Adrenal gland (tissue), 5 donors: ENCODE measurements at regions not wholly inside any gene's neighbourhood (a gene's known extent, or its start where the extent isn't known, plus 50 kb on each side); places are given as distances from the start of the nearest gene placed in this dataset.

Experiments
- POLR2A ChIP-seq, 2 donors: fragments of 450-650 bp; IDR thresholded peaks; one replicate each; pipeline ENCODE4 v1.6.1; 2017; ENCODE audit warnings: antibody characterized with exemption in 2 of 2, mild to moderate bottlenecking in 2 of 2, moderate library complexity in 1 of 2
- TF ChIP-seq, protein P1 (sequence below), 6 experiments: fragments of 450-650 bp in 4 of 6; fragments of 200-600 bp in 2 of 6; sonication (generic) in 1 of 6; IDR thresholded peaks; 1 replicate in 5 of 6; 2 replicates in 1 of 6; pipeline versions ENCODE4 v1.5.1 to v1.8.0; 2016 to 2021; ENCODE audit warnings: antibody characterized with exemption in 6 of 6, mild to moderate bottlenecking in 2 of 6, moderate library complexity in 1 of 6
- donor health status: DM: no; HTN: no; CAD: no.

DNA sequence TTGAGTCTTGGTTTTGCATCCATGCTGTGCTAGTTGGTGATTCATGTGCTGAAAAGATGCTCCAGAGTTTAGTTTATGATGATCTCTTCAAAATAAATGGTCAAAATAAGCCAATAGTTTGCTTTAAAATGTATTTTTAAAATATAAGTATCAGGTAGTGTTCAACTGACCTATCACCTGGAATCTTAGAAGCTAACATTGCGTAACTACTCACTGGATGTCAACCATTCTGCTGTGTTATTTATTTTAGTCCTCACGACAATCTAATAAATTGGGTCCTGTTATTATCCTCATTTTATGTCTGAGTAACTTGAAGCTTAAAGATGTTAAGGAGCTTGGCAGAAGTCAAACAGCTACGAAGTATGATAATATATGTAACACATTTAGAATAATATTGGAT lies 563.7 kb upstream of the MDFIC2 start:
- no peak for TF ChIP-seq POLR2A (IDR thresholded peaks at IDR 0.05)
- TF ChIP-seq, protein P1, sequence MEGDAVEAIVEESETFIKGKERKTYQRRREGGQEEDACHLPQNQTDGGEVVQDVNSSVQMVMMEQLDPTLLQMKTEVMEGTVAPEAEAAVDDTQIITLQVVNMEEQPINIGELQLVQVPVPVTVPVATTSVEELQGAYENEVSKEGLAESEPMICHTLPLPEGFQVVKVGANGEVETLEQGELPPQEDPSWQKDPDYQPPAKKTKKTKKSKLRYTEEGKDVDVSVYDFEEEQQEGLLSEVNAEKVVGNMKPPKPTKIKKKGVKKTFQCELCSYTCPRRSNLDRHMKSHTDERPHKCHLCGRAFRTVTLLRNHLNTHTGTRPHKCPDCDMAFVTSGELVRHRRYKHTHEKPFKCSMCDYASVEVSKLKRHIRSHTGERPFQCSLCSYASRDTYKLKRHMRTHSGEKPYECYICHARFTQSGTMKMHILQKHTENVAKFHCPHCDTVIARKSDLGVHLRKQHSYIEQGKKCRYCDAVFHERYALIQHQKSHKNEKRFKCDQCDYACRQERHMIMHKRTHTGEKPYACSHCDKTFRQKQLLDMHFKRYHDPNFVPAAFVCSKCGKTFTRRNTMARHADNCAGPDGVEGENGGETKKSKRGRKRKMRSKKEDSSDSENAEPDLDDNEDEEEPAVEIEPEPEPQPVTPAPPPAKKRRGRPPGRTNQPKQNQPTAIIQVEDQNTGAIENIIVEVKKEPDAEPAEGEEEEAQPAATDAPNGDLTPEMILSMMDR (IDR thresholded peaks at IDR 0.05): no peak
